GM21390 (cell line): ENCODE measurements at regions not wholly inside any gene's neighbourhood (a gene's known extent, or its start where the extent isn't known, plus 50 kb on each side); places are given as distances from the start of the nearest gene placed in this dataset.

Experiments used
- ATAC-seq: cut with Tn5 transposase; IDR thresholded peaks from one replicate; pipeline ENCODE4 v1.9.1; 2021; ENCODE audit not compliant: unreplicated experiment

DNA sequence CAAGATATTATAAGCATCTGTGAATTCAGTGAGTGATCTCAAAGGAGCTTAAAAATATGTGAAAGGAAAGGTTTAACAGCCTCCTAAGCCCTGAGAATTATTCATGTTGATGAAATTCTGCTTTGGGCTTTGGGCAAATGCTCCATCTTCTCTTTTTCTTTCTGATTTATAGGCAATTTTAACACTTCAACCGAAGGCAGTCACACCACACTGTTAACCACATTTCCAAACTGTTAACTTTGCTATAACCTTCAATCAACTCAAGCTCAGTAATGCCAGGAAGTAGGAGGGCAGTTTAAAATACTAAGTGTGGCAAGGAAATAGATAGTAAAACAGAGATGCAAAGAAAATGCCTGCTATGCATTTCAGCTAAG, 54.4 kb upstream of the NEK7 start:
- ATAC-seq: no peak

DNA sequence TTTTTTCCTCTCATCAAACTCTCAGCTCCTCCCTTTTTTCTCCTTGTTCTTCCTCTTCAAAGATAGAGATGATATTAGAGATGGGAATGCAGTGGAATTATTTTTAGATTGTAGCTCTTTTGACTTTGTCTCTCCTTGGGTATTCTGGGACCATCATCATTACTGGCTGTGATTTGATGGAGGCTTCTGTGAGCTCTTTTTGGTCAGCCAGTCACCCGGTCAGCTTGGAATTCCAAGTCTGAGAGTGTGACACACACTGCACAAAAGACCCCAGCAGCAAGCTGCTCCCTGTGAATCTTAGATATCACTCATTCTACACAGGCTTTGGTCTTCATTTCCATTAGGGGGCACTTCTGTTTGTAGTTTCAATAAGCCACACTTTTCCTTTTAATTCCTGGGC, 51.6 kb upstream of the NEK7 start:
- no peak for ATAC-seq

DNA sequence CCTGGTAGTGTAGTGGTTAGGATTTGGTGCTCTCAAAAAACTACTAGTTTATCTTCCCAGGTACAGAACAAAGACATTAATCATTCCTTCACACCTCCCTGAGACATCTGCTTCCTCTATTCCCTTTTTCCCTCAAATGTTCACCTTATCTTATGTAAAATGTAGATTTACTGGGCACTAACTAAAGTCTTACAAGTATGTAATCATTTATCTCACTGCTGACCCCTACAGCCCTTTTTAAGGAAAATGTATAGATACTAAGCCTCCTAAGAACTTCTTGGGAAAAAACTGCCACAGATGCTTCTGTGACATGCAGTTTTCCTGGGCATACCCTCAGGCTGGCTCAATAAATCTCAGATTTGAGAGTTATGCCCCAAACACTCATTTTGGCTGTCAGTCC, 50.8 kb upstream of the NEK7 start:
- no peak for ATAC-seq
